Osteocyte (in vitro differentiated cells): ENCODE measurements at regions not wholly inside any gene's neighbourhood (a gene's known extent, or its start where the extent isn't known, plus 50 kb on each side); places are given as distances from the start of the nearest gene placed in this dataset.
A peak's percentile ranks its signal among the peaks of the same experiment; 100 is the strongest.

Experiments
- DNase-seq: peaks from one replicate; pipeline ENCODE4 v3.0.0; 2021; ENCODE audit warnings: mixed read lengths; ENCODE audit not compliant: unreplicated experiment; ENCODE audit errors: extremely low spot score
- H3K27ac Mint-ChIP-seq: one replicate; pipeline ENCODE4 v1.8.0; 2021; ENCODE audit warnings: mild to moderate bottlenecking, mixed read lengths; ENCODE audit not compliant: unreplicated experiment
- H3K27me3 Mint-ChIP-seq: one replicate; pipeline ENCODE4 v1.8.0; 2021; ENCODE audit warnings: mixed read lengths; ENCODE audit not compliant: unreplicated experiment
- H3K36me3 Mint-ChIP-seq: one replicate; pipeline ENCODE4 v1.8.0; 2021; ENCODE audit warnings: mixed read lengths; ENCODE audit not compliant: unreplicated experiment
- H3K4me1 Mint-ChIP-seq: one replicate; pipeline ENCODE4 v1.8.0; 2021; ENCODE audit warnings: mixed read lengths; ENCODE audit not compliant: unreplicated experiment
- H3K4me3 Mint-ChIP-seq: one replicate; pipeline ENCODE4 v1.8.0; 2021; ENCODE audit warnings: mild to moderate bottlenecking, moderate library complexity, mixed read lengths; ENCODE audit not compliant: unreplicated experiment
- H3K9me3 Mint-ChIP-seq: one replicate; pipeline ENCODE4 v1.8.0; 2021; ENCODE audit warnings: mixed read lengths; ENCODE audit not compliant: unreplicated experiment
- TF ChIP-seq, protein P1 (sequence below): fragments of 200-600 bp; sonication (generic); IDR thresholded peaks from 2 replicates; pipeline ENCODE4 v1.5.0; 2021; ENCODE audit warnings: antibody characterized with exemption, mild to moderate bottlenecking, moderate library complexity

DNA sequence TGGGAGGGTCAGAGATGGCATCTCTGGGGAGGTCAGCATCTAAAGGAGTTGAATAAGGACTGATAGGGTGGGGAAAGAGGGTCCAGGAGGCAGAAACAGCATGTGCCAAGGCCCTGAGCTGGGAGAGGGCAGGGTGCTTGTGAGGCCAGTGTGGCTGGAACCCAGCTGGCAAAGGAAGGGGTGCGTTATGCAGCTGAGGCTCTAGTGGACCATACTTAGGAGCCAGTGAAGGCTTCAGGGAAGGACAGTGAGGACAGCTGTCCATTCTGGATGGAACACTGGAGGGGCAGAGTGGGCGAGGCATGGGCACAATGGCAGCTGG, 57.1 kb upstream of the RPL11 start:
- Mint-ChIP-seq H3K9me3 (no peaks in the 10 kb centered on the region), H3K4me3 (peak overlapping the region; percentile 67), H3K27ac (peak overlapping the region; percentile 89), H3K27me3 (peaks cover 6% of the 10 kb centered on the region), H3K4me1 (peaks cover 23% of the 10 kb centered on the region), H3K36me3 (no peaks in the 10 kb centered on the region)
- TF ChIP-seq, protein P1, sequence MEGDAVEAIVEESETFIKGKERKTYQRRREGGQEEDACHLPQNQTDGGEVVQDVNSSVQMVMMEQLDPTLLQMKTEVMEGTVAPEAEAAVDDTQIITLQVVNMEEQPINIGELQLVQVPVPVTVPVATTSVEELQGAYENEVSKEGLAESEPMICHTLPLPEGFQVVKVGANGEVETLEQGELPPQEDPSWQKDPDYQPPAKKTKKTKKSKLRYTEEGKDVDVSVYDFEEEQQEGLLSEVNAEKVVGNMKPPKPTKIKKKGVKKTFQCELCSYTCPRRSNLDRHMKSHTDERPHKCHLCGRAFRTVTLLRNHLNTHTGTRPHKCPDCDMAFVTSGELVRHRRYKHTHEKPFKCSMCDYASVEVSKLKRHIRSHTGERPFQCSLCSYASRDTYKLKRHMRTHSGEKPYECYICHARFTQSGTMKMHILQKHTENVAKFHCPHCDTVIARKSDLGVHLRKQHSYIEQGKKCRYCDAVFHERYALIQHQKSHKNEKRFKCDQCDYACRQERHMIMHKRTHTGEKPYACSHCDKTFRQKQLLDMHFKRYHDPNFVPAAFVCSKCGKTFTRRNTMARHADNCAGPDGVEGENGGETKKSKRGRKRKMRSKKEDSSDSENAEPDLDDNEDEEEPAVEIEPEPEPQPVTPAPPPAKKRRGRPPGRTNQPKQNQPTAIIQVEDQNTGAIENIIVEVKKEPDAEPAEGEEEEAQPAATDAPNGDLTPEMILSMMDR = no peak
- DNase-seq = no peak

DNA sequence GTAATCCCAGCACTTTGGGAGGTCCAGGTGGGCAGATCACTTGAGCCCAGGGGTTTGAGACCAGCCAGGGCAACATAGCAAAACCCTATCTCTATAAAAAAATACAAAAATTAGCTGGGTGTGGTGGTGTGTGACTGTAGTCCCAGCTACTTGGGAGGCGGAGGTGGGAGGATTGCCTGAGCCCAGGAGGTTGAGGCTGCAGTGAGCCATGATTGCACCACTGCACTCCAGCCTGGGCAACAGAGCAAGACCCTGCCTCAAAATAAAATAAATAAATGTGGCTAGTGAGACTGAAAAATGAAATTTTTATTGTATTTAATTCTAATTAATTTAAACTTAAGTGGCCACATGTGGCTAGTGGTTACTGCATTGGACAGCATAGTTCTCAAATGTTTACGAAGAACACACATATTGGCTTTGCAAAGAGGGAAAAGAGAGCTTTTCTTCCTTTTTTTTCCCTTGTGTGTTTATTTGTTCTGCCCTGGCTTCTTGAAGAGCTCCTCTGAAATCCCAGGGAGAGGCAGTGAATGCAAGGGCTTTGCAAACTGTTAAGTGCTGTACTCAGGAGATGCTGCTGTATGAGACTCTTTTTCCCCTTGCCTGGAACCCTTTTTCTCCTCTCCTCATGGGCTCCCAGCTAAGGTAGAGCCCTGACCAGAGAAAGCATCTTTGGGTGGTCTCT, 59.0 kb upstream of the RPL11 start:
- no peaks in the 10 kb centered on the region for H3K9me3 Mint-ChIP-seq
- peaks cover 19% of the 10 kb centered on the region for H3K4me1 Mint-ChIP-seq
- no peak for DNase-seq
- H3K4me3 Mint-ChIP-seq = no peak overlapping the region
- H3K27ac Mint-ChIP-seq = no peak overlapping the region
- TF ChIP-seq, protein P1 = no peak
- H3K36me3 Mint-ChIP-seq = no peaks in the 10 kb centered on the region
- no peaks in the 10 kb centered on the region for H3K27me3 Mint-ChIP-seq

DNA sequence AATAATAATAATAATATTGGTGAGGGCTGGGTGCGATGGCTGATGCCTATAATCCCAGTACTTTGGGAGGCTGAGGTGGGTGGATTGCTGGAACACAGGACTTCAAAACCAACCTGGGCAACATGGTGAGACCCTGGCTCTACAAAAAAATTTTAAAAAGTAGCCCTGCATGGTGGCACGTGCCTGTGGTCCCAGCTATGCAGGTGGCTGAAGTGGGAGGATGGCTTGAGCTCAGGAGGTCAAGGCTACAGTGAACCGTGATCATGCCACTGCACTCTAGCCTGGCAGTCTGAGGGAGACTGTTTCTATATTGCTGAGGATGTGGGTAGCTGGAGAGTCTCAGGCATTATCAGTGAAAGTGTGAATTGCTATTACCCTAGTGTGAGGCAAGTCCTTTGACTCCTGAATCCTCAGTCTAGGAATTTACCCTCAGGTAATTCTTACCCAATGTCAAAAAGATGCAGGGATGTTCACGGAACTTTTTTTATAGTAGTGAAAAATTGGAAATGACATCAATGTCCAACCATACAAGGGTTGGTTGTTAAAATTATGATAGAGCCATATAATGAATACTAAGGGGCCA, 61.8 kb upstream of the RPL11 start:
- H3K4me1 Mint-ChIP-seq = peaks cover 6% of the 10 kb centered on the region
- TF ChIP-seq, protein P1 = no peak

DNA sequence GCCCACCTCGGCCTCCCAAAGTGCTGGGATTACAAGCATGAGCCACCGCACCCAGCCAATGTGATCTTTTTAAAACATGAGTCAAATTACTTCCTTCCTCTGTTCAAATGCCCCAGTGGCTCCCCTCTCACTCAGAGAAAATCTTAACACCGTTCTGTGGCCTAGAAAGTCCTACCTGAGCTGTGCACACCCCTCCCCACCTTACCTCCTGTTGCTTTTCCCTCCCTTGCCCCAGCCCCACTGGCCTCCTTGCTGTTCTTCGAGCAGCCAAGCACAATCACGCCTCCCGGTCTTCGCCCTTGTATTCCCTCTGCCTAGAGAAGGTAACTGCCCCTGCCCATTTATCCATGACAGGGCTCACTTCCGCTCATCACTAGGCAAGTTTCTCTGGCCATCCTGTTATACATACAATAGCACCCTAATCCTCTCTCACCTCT, 62.6 kb upstream of the RPL11 start:
- Mint-ChIP-seq H3K4me3 (no peak overlapping the region), H3K36me3 (no peaks in the 10 kb centered on the region), H3K27me3 (no peaks in the 10 kb centered on the region), H3K4me1 (peaks cover under 1% of the 10 kb centered on the region), H3K9me3 (no peaks in the 10 kb centered on the region), H3K27ac (no peak overlapping the region)
- TF ChIP-seq, protein P1 = no peak
- DNase-seq = no peak

More for the DNA sequence above, 61.8 kb upstream of the RPL11 start:
- Mint-ChIP-seq H3K9me3 (no peaks in the 10 kb centered on the region), H3K27ac (no peak overlapping the region), H3K27me3 (no peaks in the 10 kb centered on the region), H3K4me3 (no peak overlapping the region), H3K36me3 (no peaks in the 10 kb centered on the region)
- DNase-seq = no peak

DNA sequence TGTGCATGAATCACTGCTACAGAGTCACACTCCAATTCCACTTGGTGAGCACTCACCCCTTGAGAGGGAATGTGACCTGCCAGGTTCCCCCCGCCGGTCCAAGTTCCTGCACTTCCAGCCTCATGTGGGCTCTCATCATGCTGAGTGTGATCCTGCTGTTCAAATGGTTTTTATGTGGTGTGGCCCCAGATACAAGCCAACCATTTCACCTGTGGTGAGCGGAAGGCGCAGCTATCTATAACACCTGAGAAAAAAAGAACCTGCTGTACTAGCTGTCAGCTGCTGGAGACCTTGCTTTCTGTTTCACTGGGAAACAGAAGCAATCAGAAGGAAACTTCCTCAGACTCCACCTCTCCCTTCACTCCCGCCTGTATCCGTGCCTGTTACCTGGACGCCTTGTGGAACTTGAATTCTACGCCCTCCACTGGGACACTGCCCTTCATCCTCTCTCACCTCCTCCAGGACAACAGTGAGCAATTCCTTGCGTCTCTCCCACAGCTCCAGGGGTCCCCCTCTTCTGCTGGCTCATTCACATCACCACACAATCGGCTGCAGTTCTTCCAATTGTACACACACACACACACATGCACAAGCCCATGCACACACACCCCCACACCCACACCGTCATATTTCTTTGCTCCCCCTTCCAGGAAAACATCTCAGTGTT, 64.4 kb upstream of the RPL11 start:
- Mint-ChIP-seq H3K4me1 (no peaks in the 10 kb centered on the region), H3K36me3 (no peaks in the 10 kb centered on the region), H3K27me3 (no peaks in the 10 kb centered on the region), H3K4me3 (no peak overlapping the region), H3K27ac (no peak overlapping the region), H3K9me3 (no peaks in the 10 kb centered on the region)
- no peak for DNase-seq
- TF ChIP-seq, protein P1 = no peak
